Chondrocyte (in vitro differentiated cells): ENCODE measurements at regions not wholly inside any gene's neighbourhood (a gene's known extent, or its start where the extent isn't known, plus 50 kb on each side); places are given as distances from the start of the nearest gene placed in this dataset.

ENCODE experiments used
- DNase-seq: peaks from one replicate; pipeline ENCODE4 v3.0.0; 2021; ENCODE audit warnings: mixed read lengths, low spot score
- H3K27ac Mint-ChIP-seq: one replicate; pipeline ENCODE4 v1.8.0; 2021; ENCODE audit warnings: mild to moderate bottlenecking, moderate library complexity, mixed read lengths; ENCODE audit not compliant: unreplicated experiment
- H3K27me3 Mint-ChIP-seq: 2 replicates; pipeline ENCODE4 v1.8.0; 2021; ENCODE audit warnings: low read depth, mixed read lengths
- H3K36me3 Mint-ChIP-seq: 2 replicates; pipeline ENCODE4 v1.8.0; 2021; ENCODE audit warnings: low read depth, mixed read lengths
- H3K4me1 Mint-ChIP-seq: 2 replicates; pipeline ENCODE4 v1.8.0; 2021; ENCODE audit warnings: low read depth, mild to moderate bottlenecking, mixed read lengths
- H3K4me3 Mint-ChIP-seq: one replicate; pipeline ENCODE4 v1.8.0; 2021; ENCODE audit warnings: mild to moderate bottlenecking, moderate library complexity, mixed read lengths; ENCODE audit not compliant: unreplicated experiment
- H3K9me3 Mint-ChIP-seq: 2 replicates; pipeline ENCODE4 v1.8.0; 2021; ENCODE audit warnings: low read depth, mixed read lengths
- TF ChIP-seq, protein P1 (sequence below): fragments of 200-600 bp; sonication (generic); IDR thresholded peaks from 2 replicates; pipeline ENCODE4 v1.5.0; 2021; ENCODE audit warnings: antibody characterized with exemption, mild to moderate bottlenecking, moderate library complexity

DNA sequence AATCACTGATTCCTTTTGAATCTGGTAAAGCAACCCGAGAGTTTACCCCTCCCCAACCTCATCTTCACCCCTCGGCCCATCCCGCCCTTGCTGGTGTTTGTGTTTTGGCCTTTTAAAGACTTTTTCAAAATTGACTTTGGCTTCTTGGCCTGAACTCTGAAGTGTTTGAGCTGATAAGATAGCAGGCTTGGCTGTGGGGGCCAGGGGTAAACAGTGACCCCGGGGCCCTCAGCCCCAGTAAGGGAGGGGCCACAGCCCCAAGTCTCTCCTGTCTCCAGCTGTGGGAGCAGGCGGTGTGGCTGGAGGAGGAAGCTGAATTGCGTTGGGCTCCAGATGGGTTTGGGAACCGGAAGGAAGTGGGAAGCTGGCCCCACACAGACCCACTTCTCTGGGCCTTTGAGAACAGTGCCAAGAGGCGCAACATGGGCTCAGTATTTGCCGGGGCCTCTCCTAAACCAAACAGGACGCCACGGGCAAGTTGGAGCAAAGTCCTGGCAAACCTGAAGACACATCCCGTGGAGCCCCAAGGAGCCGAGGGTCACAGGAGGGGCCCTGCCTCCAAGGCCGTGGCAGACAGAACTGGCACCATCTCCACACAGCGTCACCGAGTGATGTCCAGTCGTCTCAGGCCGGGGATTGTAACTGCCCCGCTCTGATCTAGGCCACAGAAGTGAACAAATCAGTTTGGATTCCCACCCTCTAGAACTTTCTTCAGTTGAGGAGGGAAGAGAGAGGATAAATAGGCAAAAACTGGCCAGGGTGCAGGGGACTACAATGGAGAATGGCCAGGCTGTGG lies 54.3 kb upstream of the PTPN1 start:
- peaks cover 19% of the 10 kb centered on the region for H3K4me1 Mint-ChIP-seq
- H3K9me3 Mint-ChIP-seq: no peaks in the 10 kb centered on the region
- DNase-seq: no peak
- no peaks in the 10 kb centered on the region for H3K36me3 Mint-ChIP-seq
- no peak overlapping the region for H3K4me3 Mint-ChIP-seq
- TF ChIP-seq, protein P1, sequence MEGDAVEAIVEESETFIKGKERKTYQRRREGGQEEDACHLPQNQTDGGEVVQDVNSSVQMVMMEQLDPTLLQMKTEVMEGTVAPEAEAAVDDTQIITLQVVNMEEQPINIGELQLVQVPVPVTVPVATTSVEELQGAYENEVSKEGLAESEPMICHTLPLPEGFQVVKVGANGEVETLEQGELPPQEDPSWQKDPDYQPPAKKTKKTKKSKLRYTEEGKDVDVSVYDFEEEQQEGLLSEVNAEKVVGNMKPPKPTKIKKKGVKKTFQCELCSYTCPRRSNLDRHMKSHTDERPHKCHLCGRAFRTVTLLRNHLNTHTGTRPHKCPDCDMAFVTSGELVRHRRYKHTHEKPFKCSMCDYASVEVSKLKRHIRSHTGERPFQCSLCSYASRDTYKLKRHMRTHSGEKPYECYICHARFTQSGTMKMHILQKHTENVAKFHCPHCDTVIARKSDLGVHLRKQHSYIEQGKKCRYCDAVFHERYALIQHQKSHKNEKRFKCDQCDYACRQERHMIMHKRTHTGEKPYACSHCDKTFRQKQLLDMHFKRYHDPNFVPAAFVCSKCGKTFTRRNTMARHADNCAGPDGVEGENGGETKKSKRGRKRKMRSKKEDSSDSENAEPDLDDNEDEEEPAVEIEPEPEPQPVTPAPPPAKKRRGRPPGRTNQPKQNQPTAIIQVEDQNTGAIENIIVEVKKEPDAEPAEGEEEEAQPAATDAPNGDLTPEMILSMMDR: no peak
- H3K27me3 Mint-ChIP-seq: no peaks in the 10 kb centered on the region
- H3K27ac Mint-ChIP-seq: no peak overlapping the region

DNA sequence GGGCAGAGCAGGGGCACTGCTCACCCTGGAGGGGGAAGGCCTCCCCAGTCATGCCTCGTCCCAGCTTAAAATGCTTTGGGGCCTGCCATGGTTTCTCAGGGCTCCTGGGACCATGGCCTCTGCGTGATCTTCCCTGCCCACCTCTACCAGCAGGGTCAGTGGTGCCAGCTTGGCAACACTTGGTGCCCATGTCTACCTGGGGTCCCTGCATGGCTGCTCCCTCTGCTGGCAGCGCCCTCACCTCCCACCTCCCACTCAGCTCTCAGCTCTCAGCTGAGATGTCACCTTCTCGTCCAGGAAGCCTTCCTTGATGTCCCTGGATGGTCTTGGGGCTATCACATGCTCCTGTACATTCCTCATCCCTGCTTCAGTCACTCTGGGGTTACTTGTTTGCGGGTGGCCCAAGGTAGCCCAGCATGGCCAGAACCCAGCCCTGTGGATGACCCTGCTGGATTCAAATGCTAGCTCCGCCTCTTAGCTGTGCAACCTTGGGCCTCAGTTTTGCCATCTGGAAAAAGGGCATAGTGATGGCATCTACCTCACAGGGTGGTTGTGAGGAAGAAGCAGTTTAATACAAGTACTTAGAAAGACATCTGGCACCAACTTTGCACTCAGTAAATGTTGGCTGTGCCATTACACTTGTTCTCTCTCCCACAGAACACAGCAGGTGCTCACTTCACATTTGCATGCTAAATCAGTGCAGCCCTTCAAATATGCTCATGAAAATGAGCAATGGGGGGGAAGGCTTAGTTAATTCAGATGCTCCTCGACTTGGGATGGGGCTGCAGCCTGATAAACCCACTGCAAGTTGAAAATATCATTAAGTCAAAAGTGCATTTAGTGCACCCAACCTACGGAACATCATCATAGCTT lies 53.5 kb upstream of the PTPN1 start:
- Mint-ChIP-seq H3K36me3 (no peaks in the 10 kb centered on the region), H3K27me3 (no peaks in the 10 kb centered on the region), H3K4me3 (no peak overlapping the region), H3K9me3 (no peaks in the 10 kb centered on the region), H3K4me1 (peaks cover 13% of the 10 kb centered on the region), H3K27ac (no peak overlapping the region)
- DNase-seq: no peak
- TF ChIP-seq, protein P1: peak; percentile 51

DNA sequence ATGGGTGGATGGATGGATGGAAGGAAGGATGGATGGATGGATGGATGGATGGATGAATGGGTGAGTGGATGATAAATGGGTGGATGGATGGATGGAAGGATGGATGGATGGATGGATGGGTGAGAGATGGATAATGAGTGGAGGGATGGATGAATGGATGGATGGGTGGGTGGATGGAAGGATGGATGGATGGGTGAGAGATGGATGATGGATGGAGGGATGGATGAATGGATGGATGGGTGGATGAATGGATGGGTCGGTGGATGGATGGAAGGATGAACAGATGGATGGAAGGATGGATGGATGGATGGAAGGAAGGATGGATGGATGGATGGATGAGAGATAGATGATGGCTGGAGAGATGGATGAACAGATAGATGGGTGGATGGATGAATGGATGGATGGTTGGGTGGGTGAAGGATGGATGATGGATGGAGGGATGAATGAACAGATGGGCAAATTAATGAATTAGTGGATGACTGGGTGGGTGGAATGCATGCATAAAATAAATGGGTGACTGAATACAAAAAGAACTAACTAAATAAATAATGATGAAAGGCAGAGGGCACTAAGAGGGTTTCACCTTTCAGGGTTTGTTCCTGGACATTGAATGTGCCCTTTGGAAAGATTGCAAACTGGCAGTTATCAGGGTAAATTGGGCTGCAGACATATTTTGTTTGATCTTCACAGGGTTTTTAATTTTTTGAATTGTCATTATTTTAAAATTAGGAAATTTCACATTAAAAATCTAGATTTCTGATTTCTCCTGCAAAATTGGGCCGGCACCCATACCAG lies 50.9 kb upstream of the PTPN1 start:
- H3K27me3 Mint-ChIP-seq: no peaks in the 10 kb centered on the region
- no peaks in the 10 kb centered on the region for H3K9me3 Mint-ChIP-seq
- H3K27ac Mint-ChIP-seq: no peak overlapping the region
- H3K4me1 Mint-ChIP-seq: peaks cover 23% of the 10 kb centered on the region
- TF ChIP-seq, protein P1: no peak
- no peak for DNase-seq
- no peak overlapping the region for H3K4me3 Mint-ChIP-seq
- H3K36me3 Mint-ChIP-seq: no peaks in the 10 kb centered on the region

DNA sequence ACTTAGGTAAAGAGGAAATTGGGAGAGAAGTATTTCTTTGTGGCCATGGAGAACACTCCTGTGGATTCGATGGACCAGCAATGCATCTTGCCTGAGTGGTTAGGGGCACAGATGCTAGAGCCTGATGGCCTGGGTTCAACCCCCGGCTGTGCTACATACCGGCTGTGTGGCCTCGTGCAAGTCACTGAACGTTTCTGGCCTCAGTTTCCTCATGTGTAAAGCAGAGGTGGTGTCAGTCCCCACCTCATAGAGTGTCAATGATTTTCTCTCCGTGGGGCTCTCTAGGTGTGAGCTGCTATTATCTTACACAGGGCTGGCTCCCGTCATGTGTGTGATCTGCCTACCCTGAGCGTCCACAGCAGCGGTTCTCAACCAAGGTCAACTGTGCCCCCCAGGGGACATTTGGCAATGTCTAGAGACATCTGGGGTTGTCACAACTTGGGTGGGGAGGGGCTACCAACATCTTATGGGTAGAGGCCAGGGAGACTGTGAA lies 50.0 kb upstream of the PTPN1 start:
- DNase-seq: no peak
- no peak overlapping the region for H3K4me3 Mint-ChIP-seq
- H3K27ac Mint-ChIP-seq: no peak overlapping the region
- no peaks in the 10 kb centered on the region for H3K36me3 Mint-ChIP-seq
- no peaks in the 10 kb centered on the region for H3K9me3 Mint-ChIP-seq
- peaks cover 25% of the 10 kb centered on the region for H3K4me1 Mint-ChIP-seq
- H3K27me3 Mint-ChIP-seq: no peaks in the 10 kb centered on the region
- TF ChIP-seq, protein P1: no peak
